ENCODE measurements at regions not wholly inside any gene's neighbourhood (a gene's known extent, or its start where the extent isn't known, plus 50 kb on each side); places are given as distances from the start of the nearest gene placed in this dataset.

DNA sequence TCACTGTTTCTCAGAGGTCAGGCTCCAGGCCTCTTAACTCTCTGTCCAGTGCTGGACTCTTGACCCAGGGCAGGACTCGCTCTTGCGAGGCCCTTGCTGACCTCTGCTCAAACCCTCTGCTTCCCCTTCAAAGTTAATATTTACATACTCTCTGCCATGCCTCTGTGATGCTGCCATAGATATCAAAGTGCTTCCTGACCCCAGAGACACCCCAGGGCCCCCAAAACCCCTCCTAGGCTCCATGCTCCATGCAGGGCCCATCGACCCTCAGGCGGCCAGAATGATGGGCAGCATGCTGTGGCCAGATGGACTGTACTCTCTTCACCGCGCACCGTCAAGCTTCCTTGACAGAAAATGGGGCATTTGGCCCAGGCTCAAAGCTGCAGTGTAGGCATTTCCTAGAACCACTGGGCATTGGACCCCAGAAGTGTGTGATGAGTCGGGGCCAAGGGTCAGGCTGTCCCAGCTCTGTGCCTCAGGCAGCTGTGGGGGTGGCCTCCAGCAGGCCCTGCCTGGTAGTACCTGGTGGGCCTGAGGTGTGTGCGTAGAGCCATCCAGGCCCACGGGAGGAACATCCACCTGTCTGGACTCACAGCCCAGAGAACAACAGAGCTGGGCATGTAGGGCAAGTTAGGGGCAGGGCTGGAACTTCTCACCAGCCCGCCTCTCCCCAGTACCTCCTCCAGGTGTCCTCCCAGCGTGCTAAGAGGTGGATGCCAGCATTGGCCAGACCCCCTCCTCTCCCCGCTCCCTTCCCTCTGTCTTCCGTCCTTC, 142.8 kb downstream of the VEGFA start:
- Mint-ChIP-seq H3K9me3 (ENCODE audit: unreplicated experiment) (no peaks in the 10 kb centered on the region), H3K4me1 (ENCODE audit: insufficient read depth, unreplicated experiment) (peaks cover 23% of the 10 kb centered on the region), H3K36me3 (ENCODE audit: insufficient read depth, unreplicated experiment) (peaks cover 5% of the 10 kb centered on the region), H3K27me3 (ENCODE audit: insufficient read depth, unreplicated experiment) (no peaks in the 10 kb centered on the region), H3K27ac (ENCODE audit: low read depth, unreplicated experiment) (no peak overlapping the region), H3K4me3 (ENCODE audit: unreplicated experiment) (no peak overlapping the region)
- BruUV-seq (replicated peaks), result no TSS peak
- ChIA-PET CTCF (interaction anchor here (1.4 kb wide), 1 partner anchor 12 kb away, joined by 4 read pairs; no protein-coding TSS in a partner anchor), POLR2A (interaction anchor here (0.5 kb wide), 1 partner anchor 290 kb away, joined by 3 read pairs; no protein-coding TSS in a partner anchor)
- TF ChIP-seq, protein P1, sequence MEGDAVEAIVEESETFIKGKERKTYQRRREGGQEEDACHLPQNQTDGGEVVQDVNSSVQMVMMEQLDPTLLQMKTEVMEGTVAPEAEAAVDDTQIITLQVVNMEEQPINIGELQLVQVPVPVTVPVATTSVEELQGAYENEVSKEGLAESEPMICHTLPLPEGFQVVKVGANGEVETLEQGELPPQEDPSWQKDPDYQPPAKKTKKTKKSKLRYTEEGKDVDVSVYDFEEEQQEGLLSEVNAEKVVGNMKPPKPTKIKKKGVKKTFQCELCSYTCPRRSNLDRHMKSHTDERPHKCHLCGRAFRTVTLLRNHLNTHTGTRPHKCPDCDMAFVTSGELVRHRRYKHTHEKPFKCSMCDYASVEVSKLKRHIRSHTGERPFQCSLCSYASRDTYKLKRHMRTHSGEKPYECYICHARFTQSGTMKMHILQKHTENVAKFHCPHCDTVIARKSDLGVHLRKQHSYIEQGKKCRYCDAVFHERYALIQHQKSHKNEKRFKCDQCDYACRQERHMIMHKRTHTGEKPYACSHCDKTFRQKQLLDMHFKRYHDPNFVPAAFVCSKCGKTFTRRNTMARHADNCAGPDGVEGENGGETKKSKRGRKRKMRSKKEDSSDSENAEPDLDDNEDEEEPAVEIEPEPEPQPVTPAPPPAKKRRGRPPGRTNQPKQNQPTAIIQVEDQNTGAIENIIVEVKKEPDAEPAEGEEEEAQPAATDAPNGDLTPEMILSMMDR (IDR thresholded peaks at IDR 0.05; ENCODE audit: unreplicated experiment), result no peak
- intact Hi-C loops (cut with micrococcal nuclease), result no loop called here
- DNase-seq (ENCODE audit: unreplicated experiment), result no peak

DNA sequence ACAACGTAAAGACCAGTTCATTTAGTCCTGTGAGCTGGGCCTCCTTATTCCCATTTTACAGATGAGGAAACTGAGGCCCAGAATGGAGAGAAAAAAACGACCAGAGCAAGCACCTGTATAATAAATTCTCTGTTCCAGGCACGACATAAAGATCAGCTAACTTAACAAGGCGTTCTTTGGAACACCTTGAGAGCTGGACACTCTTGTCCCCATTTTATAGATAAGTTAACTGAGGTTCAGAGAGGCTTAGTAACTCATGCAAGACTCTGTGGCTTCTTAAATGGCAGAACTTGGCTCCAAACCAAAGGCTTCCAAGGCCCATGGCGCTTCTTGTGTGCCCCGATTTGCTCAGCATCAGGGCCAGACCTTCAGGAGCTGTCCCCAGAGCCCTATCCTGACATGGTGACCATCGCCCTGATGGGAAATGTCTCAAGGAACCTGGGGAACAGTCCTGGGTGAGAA, 142.1 kb downstream of the VEGFA start:
- ChIA-PET CTCF (interaction anchor here (1.4 kb wide), 1 partner anchor 12 kb away, joined by 4 read pairs; no protein-coding TSS in a partner anchor), POLR2A (no interaction called here)

DNA sequence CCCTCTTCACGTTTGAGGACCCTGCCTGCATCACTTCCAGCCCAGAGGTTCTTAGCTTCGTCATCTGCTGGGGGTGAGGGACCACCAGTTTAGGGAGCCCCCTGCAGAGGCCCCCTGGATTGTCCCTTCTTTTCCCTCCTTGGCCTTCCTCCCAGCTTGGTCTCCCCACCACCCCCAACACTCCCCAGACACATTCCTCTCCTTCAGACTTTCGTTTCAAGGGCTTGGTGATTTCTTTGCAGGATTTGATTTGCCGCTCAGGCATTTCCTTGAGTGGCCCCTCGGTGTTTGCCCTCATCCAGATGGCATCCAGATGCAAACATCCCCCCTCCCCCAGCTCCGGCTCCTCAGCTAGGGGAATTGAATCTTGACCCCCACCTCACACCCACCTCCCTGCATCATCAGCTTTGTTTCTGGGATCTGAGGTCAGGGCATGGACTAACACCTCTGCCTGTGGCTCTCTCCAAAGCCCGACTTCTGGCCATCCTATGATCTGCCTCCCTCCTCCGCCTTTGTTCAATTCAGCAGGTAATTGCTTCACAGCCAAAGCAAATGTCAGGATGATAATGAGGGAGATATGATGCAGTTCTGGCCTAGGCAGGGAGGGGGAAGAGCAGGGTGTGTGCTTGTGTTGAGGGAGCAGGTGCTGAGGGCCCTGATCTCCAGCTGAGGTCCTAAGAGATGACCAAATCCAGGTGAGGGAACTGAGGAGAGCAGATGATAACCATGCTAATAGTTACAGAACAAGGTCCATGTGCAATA, 141.5 kb downstream of the VEGFA start:
- no peaks in the 10 kb centered on the region for H3K27me3 Mint-ChIP-seq (ENCODE audit: insufficient read depth, unreplicated experiment)
- intact Hi-C loops (cut with micrococcal nuclease), result loop anchor here (2.0 kb wide), 1 partner anchor 15 kb away; no protein-coding TSS in a partner anchor
- peaks cover 23% of the 10 kb centered on the region for H3K4me1 Mint-ChIP-seq (ENCODE audit: insufficient read depth, unreplicated experiment)
- no peak overlapping the region for H3K4me3 Mint-ChIP-seq (ENCODE audit: unreplicated experiment)
- no peaks in the 10 kb centered on the region for H3K9me3 Mint-ChIP-seq (ENCODE audit: unreplicated experiment)
- no TSS peak for BruUV-seq (replicated peaks)
- peak overlapping the region; percentile 84 for H3K27ac Mint-ChIP-seq (ENCODE audit: low read depth, unreplicated experiment)
- H3K36me3 Mint-ChIP-seq (ENCODE audit: insufficient read depth, unreplicated experiment), result peaks cover 5% of the 10 kb centered on the region
- CTCF ChIA-PET, result interaction anchor here (0.6 to 1.4 kb wide), 2 partner anchors 13 to 123 kb away, joined by 3 to 4 read pairs; no protein-coding TSS in a partner anchor
- POLR2A ChIA-PET, result no interaction called here
- no peak for DNase-seq (ENCODE audit: unreplicated experiment)
- TF ChIP-seq, protein P1 (IDR thresholded peaks at IDR 0.05; ENCODE audit: unreplicated experiment), result no peak

More for the DNA sequence above, 142.1 kb downstream of the VEGFA start:
- no peak for DNase-seq (ENCODE audit: unreplicated experiment)
- H3K27ac Mint-ChIP-seq (ENCODE audit: low read depth, unreplicated experiment), result no peak overlapping the region
- peaks cover 5% of the 10 kb centered on the region for H3K36me3 Mint-ChIP-seq (ENCODE audit: insufficient read depth, unreplicated experiment)
- H3K4me1 Mint-ChIP-seq (ENCODE audit: insufficient read depth, unreplicated experiment), result peaks cover 23% of the 10 kb centered on the region
- intact Hi-C loops (cut with micrococcal nuclease), result no loop called here
- H3K9me3 Mint-ChIP-seq (ENCODE audit: unreplicated experiment), result no peaks in the 10 kb centered on the region
- TF ChIP-seq, protein P1 (IDR thresholded peaks at IDR 0.05; ENCODE audit: unreplicated experiment), result no peak
- no peak overlapping the region for H3K4me3 Mint-ChIP-seq (ENCODE audit: unreplicated experiment)
- BruUV-seq (replicated peaks), result no TSS peak
- H3K27me3 Mint-ChIP-seq (ENCODE audit: insufficient read depth, unreplicated experiment), result no peaks in the 10 kb centered on the region

All from MCF 10A (cell line).